K562 (cell line): ENCODE measurements at regions not wholly inside any gene's neighbourhood (a gene's known extent, or its start where the extent isn't known, plus 50 kb on each side); places are given as distances from the start of the nearest gene placed in this dataset.

ENCODE experiments used
- ATF1 ChIP-seq, 2 experiments: fragments of 450-650 bp in 1 of 2; IDR thresholded peaks; 2 replicates each; pipeline ENCODE4 v1.6.1; 2016; ENCODE audit warnings: missing compliant biosample characterization in 1 of 2, missing genetic modification characterization in 1 of 2
- CREB1 ChIP-seq, 2 experiments: sonication (generic) in 1 of 2; formaldehyde crosslinking in 1 of 2; IDR thresholded peaks; 2 replicates each; pipeline versions ENCODE4 v1.6.1 to v1.8.0; 2012 to 2022; ENCODE audit warnings: inconsistent platforms in 1 of 2, mild to moderate bottlenecking in 1 of 2, missing genetic modification reagents in 1 of 2, moderate library complexity in 1 of 2
- DACH1 ChIP-seq: fragments of 450-650 bp; IDR thresholded peaks from 2 replicates; pipeline ENCODE4 v1.6.1; 2018; ENCODE audit not compliant: partially characterized antibody
- DEAF1 ChIP-seq: fragments of 450-650 bp; formaldehyde crosslinking; IDR thresholded peaks from 2 replicates; pipeline ENCODE4 v1.4.0; 2020; ENCODE audit warnings: mild to moderate bottlenecking, moderate library complexity
- FOXA1 ChIP-seq: fragments of 450-650 bp; IDR thresholded peaks from 2 replicates; pipeline ENCODE4 v1.6.1; 2016; ENCODE audit warnings: mild to moderate bottlenecking, borderline replicate concordance
- HDGF ChIP-seq: fragments of 450-650 bp; IDR thresholded peaks from 2 replicates; pipeline ENCODE4 v1.6.1; 2016
- MCM5 ChIP-seq: fragments of 450-650 bp; IDR thresholded peaks from 2 replicates; pipeline ENCODE4 v1.6.1; 2016; ENCODE audit warnings: low read depth
- MYNN ChIP-seq, 2 experiments: sonication (generic); formaldehyde crosslinking in 1 of 2; IDR thresholded peaks; 2 replicates each; pipeline versions ENCODE4 v1.5.0 to v1.6.1; 2016 to 2020; ENCODE audit warnings: antibody characterized with exemption in 1 of 2, missing genetic modification reagents in 1 of 2
- NKRF ChIP-seq: fragments of 450-650 bp; IDR thresholded peaks from 2 replicates; pipeline ENCODE4 v1.6.1; 2016; ENCODE audit warnings: borderline replicate concordance
- NR4A1 ChIP-seq, 2 experiments: fragments of 250-450 bp in 1 of 2; fragments of 450-650 bp in 1 of 2; sonication (Bioruptor Pico) in 1 of 2; IDR thresholded peaks; 2 replicates each; pipeline versions ENCODE4 v1.4.0 to v1.6.1; 2016 to 2020; ENCODE audit warnings: mild to moderate bottlenecking in 2 of 2, missing compliant biosample characterization in 1 of 2, missing genetic modification characterization in 1 of 2, moderate library complexity in 1 of 2
- POLR2B ChIP-seq: fragments of 450-650 bp; IDR thresholded peaks from 2 replicates; pipeline ENCODE4 v1.6.1; 2018; ENCODE audit warnings: low read depth; ENCODE audit not compliant: partially characterized antibody
- SMARCB1 ChIP-seq: IDR thresholded peaks from 2 replicates; pipeline ENCODE4 v1.6.1; 2011; ENCODE audit warnings: improper control_type of control experiment, low read depth; ENCODE audit not compliant: insufficient read length
- ZBTB9 ChIP-seq: fragments of 450-650 bp; formaldehyde crosslinking; IDR thresholded peaks from 2 replicates; pipeline ENCODE4 v1.4.0; 2020; ENCODE audit warnings: mild to moderate bottlenecking, moderate library complexity
- ZNF174 ChIP-seq: fragments of 250-450 bp; sonication (Bioruptor Pico); IDR thresholded peaks from 2 replicates; pipeline ENCODE4 v1.4.0; 2020; ENCODE audit warnings: mild to moderate bottlenecking
- ZNF431 ChIP-seq: sonication (generic); formaldehyde crosslinking; IDR thresholded peaks from 2 replicates; pipeline ENCODE4 v1.8.0; 2022; ENCODE audit warnings: mild to moderate bottlenecking, missing genetic modification reagents
- ZNF436 ChIP-seq: fragments of 250-450, 450-650 bp; sonication (Bioruptor Pico); formaldehyde crosslinking; IDR thresholded peaks from 2 replicates; pipeline ENCODE4 v1.7.0; 2020; ENCODE audit warnings: mild to moderate bottlenecking
- ZNF76 ChIP-seq: fragments of 250-450 bp; sonication (Bioruptor Pico); IDR thresholded peaks from 2 replicates; pipeline ENCODE4 v1.4.0; 2020; ENCODE audit warnings: mild to moderate bottlenecking, moderate library complexity, borderline replicate concordance
- ZSCAN29 ChIP-seq: fragments of 450-650 bp; IDR thresholded peaks from 2 replicates; pipeline ENCODE4 v1.6.1; 2017
- TF ChIP-seq, protein P1 (sequence below): sonication (generic); formaldehyde crosslinking; IDR thresholded peaks from 2 replicates; pipeline ENCODE4 v1.8.0; 2022; ENCODE audit warnings: mild to moderate bottlenecking, missing genetic modification reagents

DNA sequence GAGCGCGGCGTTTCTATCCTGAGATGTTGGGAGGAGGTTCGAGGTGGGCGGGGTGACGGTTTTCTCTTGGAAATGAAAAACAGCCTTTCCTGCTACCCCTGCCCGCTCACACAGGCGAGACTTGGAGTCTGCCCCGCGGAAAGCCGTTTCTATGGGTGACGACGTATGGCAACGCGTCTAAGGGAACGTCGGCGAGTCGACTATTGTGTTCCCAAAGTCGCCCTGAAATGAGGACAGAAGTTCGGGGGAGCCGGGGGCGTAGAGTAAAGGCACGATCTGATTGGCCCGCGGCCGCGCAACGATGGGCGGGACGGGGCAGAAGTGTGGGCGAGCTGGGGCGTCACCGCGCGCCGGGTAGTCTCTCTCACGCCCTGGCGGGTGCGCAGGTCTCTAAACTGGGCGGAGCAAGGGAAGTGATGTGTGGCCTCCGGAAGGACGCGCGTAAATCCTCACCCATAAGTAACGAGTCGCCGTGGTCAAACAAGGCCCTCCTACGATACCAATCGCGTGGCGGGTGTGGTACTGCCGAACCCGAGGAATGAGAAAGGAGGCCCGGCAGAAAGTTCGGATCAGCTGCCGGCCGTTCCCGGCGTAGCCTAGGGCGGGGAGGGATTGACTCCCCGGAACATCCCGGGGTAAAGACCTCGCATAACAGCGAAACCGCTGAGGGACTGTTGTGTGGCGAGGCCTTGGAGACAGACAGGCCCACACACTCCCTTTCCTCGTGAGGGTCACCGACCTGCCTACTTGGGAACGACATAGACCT is 89.6 kb downstream of the FAM161A start (continued):
- peak; percentile 84; the same call in 1 of the 2 replicates for TF ChIP-seq ZBTB9
- no peak for TF ChIP-seq ZNF431 (CRISPR knock-in tag)
- peak; percentile 98 for TF ChIP-seq CREB1 (IDR thresholded peaks at IDR 0.05)
- peak; percentile 97 for TF ChIP-seq CREB1 (CRISPR knock-in tag; IDR thresholded peaks at IDR 0.05)
- TF ChIP-seq ATF1 (CRISPR knock-in tag; IDR thresholded peaks at IDR 0.05), result peak; percentile 77
- peak; percentile 99 for TF ChIP-seq ATF1 (tag; IDR thresholded peaks at IDR 0.05)
- peak; percentile 68 for TF ChIP-seq ZSCAN29
- TF ChIP-seq DEAF1 (CRISPR knock-in tag), result 0 out of 2 replicates have a peak, but pooled peaks have one; percentile 5
- TF ChIP-seq HDGF, result no peak
- TF ChIP-seq MYNN (IDR thresholded peaks at IDR 0.05), result peak; percentile 39; the same call in 1 of the 2 replicates
- no peak for TF ChIP-seq MYNN (CRISPR knock-in tag; IDR thresholded peaks at IDR 0.05)
- TF ChIP-seq SMARCB1, result no peak
- TF ChIP-seq, protein P1, sequence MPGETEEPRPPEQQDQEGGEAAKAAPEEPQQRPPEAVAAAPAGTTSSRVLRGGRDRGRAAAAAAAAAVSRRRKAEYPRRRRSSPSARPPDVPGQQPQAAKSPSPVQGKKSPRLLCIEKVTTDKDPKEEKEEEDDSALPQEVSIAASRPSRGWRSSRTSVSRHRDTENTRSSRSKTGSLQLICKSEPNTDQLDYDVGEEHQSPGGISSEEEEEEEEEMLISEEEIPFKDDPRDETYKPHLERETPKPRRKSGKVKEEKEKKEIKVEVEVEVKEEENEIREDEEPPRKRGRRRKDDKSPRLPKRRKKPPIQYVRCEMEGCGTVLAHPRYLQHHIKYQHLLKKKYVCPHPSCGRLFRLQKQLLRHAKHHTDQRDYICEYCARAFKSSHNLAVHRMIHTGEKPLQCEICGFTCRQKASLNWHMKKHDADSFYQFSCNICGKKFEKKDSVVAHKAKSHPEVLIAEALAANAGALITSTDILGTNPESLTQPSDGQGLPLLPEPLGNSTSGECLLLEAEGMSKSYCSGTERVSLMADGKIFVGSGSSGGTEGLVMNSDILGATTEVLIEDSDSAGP, result no peak
- no peak for TF ChIP-seq ZNF174
- TF ChIP-seq FOXA1, result no peak
- TF ChIP-seq ZNF76, result no peak
- TF ChIP-seq MCM5, result no peak
- peak; percentile 65 for TF ChIP-seq POLR2B
- TF ChIP-seq NR4A1 (CRISPR knock-in tag; IDR thresholded peaks at IDR 0.05), result peak; percentile 74; the same call in 1 of the 2 replicates
- TF ChIP-seq NR4A1 (tag; IDR thresholded peaks at IDR 0.05), result peak; percentile 86
- no peak for TF ChIP-seq DACH1
- TF ChIP-seq NKRF, result peak; percentile 9; the same call in 1 of the 2 replicates
- TF ChIP-seq ZNF436 (CRISPR knock-in tag), result no peak
